ENCODE measurements at regions not wholly inside any gene's neighbourhood (a gene's known extent, or its start where the extent isn't known, plus 50 kb on each side); places are given as distances from the start of the nearest gene placed in this dataset.

DNA sequence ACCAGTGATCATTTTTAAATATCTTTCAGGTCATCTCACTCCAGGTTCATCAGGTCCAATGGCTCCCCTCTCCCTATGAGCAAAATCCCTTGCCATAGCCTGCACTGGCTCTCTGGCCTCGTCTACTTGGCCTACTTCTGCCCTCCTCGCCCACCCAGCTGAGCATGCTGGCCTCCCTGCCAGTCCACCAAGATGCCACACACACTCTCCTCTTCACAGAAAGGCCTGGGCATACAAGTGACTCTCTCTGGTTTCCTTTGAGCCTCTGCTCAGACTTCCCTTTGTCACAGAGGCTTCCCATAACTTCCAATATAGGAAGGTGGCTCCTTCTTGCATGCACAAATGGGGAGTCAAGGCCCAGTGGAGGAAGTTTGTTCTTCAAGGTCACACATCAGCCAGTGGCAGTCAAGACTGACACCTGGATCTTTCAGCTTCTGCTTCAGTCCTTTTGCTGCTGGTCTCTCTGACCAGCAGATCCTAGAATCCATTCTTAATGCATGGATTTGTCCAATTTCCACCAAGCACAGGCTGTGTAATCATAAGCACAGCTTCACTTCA is 223.2 kb upstream of the HES1 start:
- Histone ChIP-seq H4K20me1 (ENCODE audit: insufficient read depth, poor library complexity, severe bottlenecking) (no peaks in the 10 kb centered on the region), H3K27me3 (no peaks in the 10 kb centered on the region), H3K79me2 (no peaks in the 10 kb centered on the region), H3K4me3 (no peak overlapping the region), H3K36me3 (replicated peaks; ENCODE audit: insufficient read depth, low read depth) (no peaks in the 10 kb centered on the region), H3K9me3 (ENCODE audit: low read depth) (no peaks in the 10 kb centered on the region), H3K9me2 (replicated peaks; ENCODE audit: insufficient read depth) (no peaks in the 10 kb centered on the region), H3K4me2 (no peak overlapping the region), H3K4me1 (ENCODE audit: insufficient read depth) (peaks cover 45% of the 10 kb centered on the region), H2AFZ (no peak overlapping the region), H3K27ac (peak overlapping the region; percentile 74)
- 100% methylated on average over 2 of the region's 2 CpGs for WGBS (ENCODE audit: low lambda C conversion rate, missing lambda C conversion rate)
- no peak for DNase-seq (ENCODE audit: low spot score)
- TF ChIP-seq EZH2phosphoT487 (IDR thresholded peaks at IDR 0.05; ENCODE audit: low read depth, severe bottlenecking, unreplicated experiment) (no peak), EZH2 (IDR thresholded peaks at IDR 0.05; ENCODE audit: borderline replicate concordance) (no peak)
- TF ChIP-seq, protein P1, sequence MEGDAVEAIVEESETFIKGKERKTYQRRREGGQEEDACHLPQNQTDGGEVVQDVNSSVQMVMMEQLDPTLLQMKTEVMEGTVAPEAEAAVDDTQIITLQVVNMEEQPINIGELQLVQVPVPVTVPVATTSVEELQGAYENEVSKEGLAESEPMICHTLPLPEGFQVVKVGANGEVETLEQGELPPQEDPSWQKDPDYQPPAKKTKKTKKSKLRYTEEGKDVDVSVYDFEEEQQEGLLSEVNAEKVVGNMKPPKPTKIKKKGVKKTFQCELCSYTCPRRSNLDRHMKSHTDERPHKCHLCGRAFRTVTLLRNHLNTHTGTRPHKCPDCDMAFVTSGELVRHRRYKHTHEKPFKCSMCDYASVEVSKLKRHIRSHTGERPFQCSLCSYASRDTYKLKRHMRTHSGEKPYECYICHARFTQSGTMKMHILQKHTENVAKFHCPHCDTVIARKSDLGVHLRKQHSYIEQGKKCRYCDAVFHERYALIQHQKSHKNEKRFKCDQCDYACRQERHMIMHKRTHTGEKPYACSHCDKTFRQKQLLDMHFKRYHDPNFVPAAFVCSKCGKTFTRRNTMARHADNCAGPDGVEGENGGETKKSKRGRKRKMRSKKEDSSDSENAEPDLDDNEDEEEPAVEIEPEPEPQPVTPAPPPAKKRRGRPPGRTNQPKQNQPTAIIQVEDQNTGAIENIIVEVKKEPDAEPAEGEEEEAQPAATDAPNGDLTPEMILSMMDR (IDR thresholded peaks at IDR 0.05; ENCODE audit: poor library complexity) = no peak

DNA sequence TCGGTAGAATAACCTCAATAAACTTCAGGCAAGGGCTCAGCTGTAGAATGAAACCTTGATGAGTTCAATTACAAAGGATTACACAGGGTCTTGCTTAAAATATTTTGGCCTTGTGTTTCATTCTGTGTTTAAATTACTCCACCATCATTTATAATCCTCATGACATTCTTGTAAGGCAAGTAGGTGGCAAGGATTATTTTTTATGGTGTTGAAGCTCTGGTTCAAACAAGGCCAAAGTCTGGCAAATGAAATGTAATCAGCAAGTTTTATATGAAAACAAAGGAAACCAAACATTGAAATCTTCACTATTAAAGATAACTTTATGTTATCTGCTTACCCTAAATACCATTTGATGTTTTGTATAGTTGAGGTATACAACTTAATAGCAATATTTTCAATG is 221.3 kb upstream of the HES1 start:
- 19% methylated on average over 1 of the region's 1 CpG for WGBS (ENCODE audit: low lambda C conversion rate, missing lambda C conversion rate)
- H3K36me3 ChIP-seq (replicated peaks; ENCODE audit: insufficient read depth, low read depth) = no peaks in the 10 kb centered on the region
- no peaks in the 10 kb centered on the region for H3K9me2 ChIP-seq (replicated peaks; ENCODE audit: insufficient read depth)

GRCh38 chr3:193915099-193915498 is 220.8 kb upstream of the HES1 start:
- peaks cover 38% of the 10 kb centered on the region for H3K4me1 ChIP-seq (ENCODE audit: insufficient read depth)
- no peaks in the 10 kb centered on the region for H3K9me3 ChIP-seq (ENCODE audit: low read depth)
- no peaks in the 10 kb centered on the region for H3K79me2 ChIP-seq
- no peak overlapping the region for H3K4me3 ChIP-seq
- H3K4me2 ChIP-seq = no peak overlapping the region
- H3K9me2 ChIP-seq (replicated peaks; ENCODE audit: insufficient read depth) = no peaks in the 10 kb centered on the region
- no peaks in the 10 kb centered on the region for H4K20me1 ChIP-seq (ENCODE audit: insufficient read depth, poor library complexity, severe bottlenecking)
- TF ChIP-seq, protein P1 (IDR thresholded peaks at IDR 0.05; ENCODE audit: poor library complexity) = no peak
- TF ChIP-seq EZH2phosphoT487 (IDR thresholded peaks at IDR 0.05; ENCODE audit: low read depth, severe bottlenecking, unreplicated experiment) = no peak
- no peak for TF ChIP-seq EZH2 (IDR thresholded peaks at IDR 0.05; ENCODE audit: borderline replicate concordance)
- DNase-seq (ENCODE audit: low spot score) = no peak
- no peak overlapping the region for H3K27ac ChIP-seq
- WGBS (ENCODE audit: low lambda C conversion rate, missing lambda C conversion rate) = 52% methylated on average over 4 of the region's 4 CpGs
- no peaks in the 10 kb centered on the region for H3K27me3 ChIP-seq
- no peaks in the 10 kb centered on the region for H3K36me3 ChIP-seq (replicated peaks; ENCODE audit: insufficient read depth, low read depth)
- no peak overlapping the region for H2AFZ ChIP-seq

More for the DNA sequence above, 221.3 kb upstream of the HES1 start:
- Histone ChIP-seq H3K27me3 (no peaks in the 10 kb centered on the region), H3K9me3 (ENCODE audit: low read depth) (no peaks in the 10 kb centered on the region), H2AFZ (no peak overlapping the region), H3K4me1 (ENCODE audit: insufficient read depth) (peaks cover 43% of the 10 kb centered on the region), H4K20me1 (ENCODE audit: insufficient read depth, poor library complexity, severe bottlenecking) (no peaks in the 10 kb centered on the region), H3K4me3 (no peak overlapping the region), H3K4me2 (no peak overlapping the region), H3K27ac (no peak overlapping the region), H3K79me2 (no peaks in the 10 kb centered on the region)
- TF ChIP-seq, protein P1 (IDR thresholded peaks at IDR 0.05; ENCODE audit: poor library complexity) = no peak
- no peak for TF ChIP-seq EZH2phosphoT487 (IDR thresholded peaks at IDR 0.05; ENCODE audit: low read depth, severe bottlenecking, unreplicated experiment)
- TF ChIP-seq EZH2 (IDR thresholded peaks at IDR 0.05; ENCODE audit: borderline replicate concordance) = no peak
- DNase-seq (ENCODE audit: low spot score) = no peak

GRCh38 chr3:193915613-193916012 is 220.3 kb upstream of the HES1 start:
- no peak overlapping the region for H3K4me2 ChIP-seq
- H3K36me3 ChIP-seq (replicated peaks; ENCODE audit: insufficient read depth, low read depth) = no peaks in the 10 kb centered on the region
- TF ChIP-seq EZH2phosphoT487 (IDR thresholded peaks at IDR 0.05; ENCODE audit: low read depth, severe bottlenecking, unreplicated experiment) = no peak
- no peak for TF ChIP-seq EZH2 (IDR thresholded peaks at IDR 0.05; ENCODE audit: borderline replicate concordance)
- TF ChIP-seq, protein P1 (IDR thresholded peaks at IDR 0.05; ENCODE audit: poor library complexity) = no peak
- H3K4me1 ChIP-seq (ENCODE audit: insufficient read depth) = peaks cover 35% of the 10 kb centered on the region
- H3K9me2 ChIP-seq (replicated peaks; ENCODE audit: insufficient read depth) = no peaks in the 10 kb centered on the region
- no peak overlapping the region for H3K27ac ChIP-seq
- H2AFZ ChIP-seq = no peak overlapping the region
- H3K79me2 ChIP-seq = no peaks in the 10 kb centered on the region
- DNase-seq (ENCODE audit: low spot score) = no peak
- no peaks in the 10 kb centered on the region for H4K20me1 ChIP-seq (ENCODE audit: insufficient read depth, poor library complexity, severe bottlenecking)
- no peaks in the 10 kb centered on the region for H3K27me3 ChIP-seq
- H3K9me3 ChIP-seq (ENCODE audit: low read depth) = no peaks in the 10 kb centered on the region
- no peak overlapping the region for H3K4me3 ChIP-seq

Data from hepatocyte (in vitro differentiated cells).